H1 (cell line): ENCODE measurements at regions not wholly inside any gene's neighbourhood (a gene's known extent, or its start where the extent isn't known, plus 50 kb on each side); places are given as distances from the start of the nearest gene placed in this dataset.

ENCODE experiments used
- CEBPB ChIP-seq: IDR thresholded peaks from 2 replicates; pipeline ENCODE4 v1.6.1; 2012; ENCODE audit warnings: low read depth, low read length
- CREB1 ChIP-seq: IDR thresholded peaks from 2 replicates; pipeline ENCODE4 v1.6.1; 2012; ENCODE audit warnings: inconsistent platforms
- EP300 ChIP-seq, 2 experiments: IDR thresholded peaks; 1 replicate in 1 of 2; 2 replicates in 1 of 2; pipeline ENCODE4 v1.6.1; 2011 to 2012; ENCODE audit warnings: low read depth in 2 of 2, low read length in 2 of 2, mild to moderate bottlenecking in 2 of 2, borderline replicate concordance in 1 of 2, inconsistent platforms in 1 of 2, moderate library complexity in 1 of 2
- EZH2 ChIP-seq: fragments of 200-600 bp; sonication (generic); IDR thresholded peaks from 2 replicates; pipeline ENCODE4 v1.7.1; 2012; ENCODE audit warnings: low read depth, mild to moderate bottlenecking, moderate library complexity, low read length, inconsistent platforms; ENCODE audit not compliant: severe bottlenecking
- JUND ChIP-seq: IDR thresholded peaks from 2 replicates; pipeline ENCODE4 v1.6.1; 2011; ENCODE audit warnings: mild to moderate bottlenecking, improper control_type of control experiment, low read length
- POLR2A ChIP-seq, 2 experiments: IDR thresholded peaks; 1 replicate in 1 of 2; 2 replicates in 1 of 2; pipeline ENCODE4 v1.6.1; 2011; ENCODE audit warnings: low read depth in 2 of 2, low read length in 2 of 2, mild to moderate bottlenecking in 2 of 2; ENCODE audit errors: control extremely low read depth in 1 of 2
- SIX5 ChIP-seq: IDR thresholded peaks from 2 replicates; pipeline ENCODE4 v1.6.1; 2011; ENCODE audit warnings: mild to moderate bottlenecking, low read depth, low read length
- TEAD4 ChIP-seq: IDR thresholded peaks from 2 replicates; pipeline ENCODE4 v1.6.1; 2012; ENCODE audit warnings: low read depth, low read length, inconsistent platforms, mixed read lengths
- YY1 ChIP-seq: IDR thresholded peaks from 2 replicates; pipeline ENCODE4 v1.6.1; 2011; ENCODE audit warnings: low read depth, mild to moderate bottlenecking, low read length
- TF ChIP-seq, protein P1 (sequence below), 3 experiments: IDR thresholded peaks; 1 replicate in 2 of 3; 2 replicates in 1 of 3; pipeline versions ENCODE4 v1.5.1 to v1.6.1; 2011; ENCODE audit warnings: low read length in 3 of 3, mild to moderate bottlenecking in 3 of 3, inconsistent platforms in 2 of 3, low read depth in 1 of 3, moderate library complexity in 1 of 3; ENCODE audit not compliant: insufficient read depth in 1 of 3; ENCODE audit errors: control extremely low read depth in 1 of 3
- TF ChIP-seq, protein P2 (sequence below): IDR thresholded peaks from 2 replicates; pipeline ENCODE4 v1.6.1; 2012; ENCODE audit warnings: inconsistent platforms

DNA sequence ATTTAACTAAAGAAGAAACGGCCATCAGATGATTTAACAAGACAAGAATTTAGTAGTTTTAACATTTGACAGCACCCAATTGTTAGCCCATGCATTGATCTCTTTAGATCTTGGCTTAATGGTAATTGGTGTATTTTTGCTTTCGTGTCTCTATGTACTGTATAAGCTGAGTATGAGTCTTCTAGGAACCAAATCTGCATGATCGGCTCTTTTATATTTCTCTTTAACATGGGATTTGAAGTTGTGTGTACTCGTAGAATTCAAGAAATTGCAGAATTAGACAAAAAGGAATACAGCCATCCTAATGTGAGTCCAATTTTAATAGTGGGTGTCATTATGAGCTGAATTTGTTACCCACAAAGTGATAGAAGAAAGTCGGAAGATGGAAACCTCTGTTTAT, 438.9 kb upstream of the WWC1 start:
- TF ChIP-seq POLR2A (IDR thresholded peaks at IDR 0.05; ENCODE audit: control extremely low read depth in 1 of 2, low read depth in 2 of 2, low read length in 2 of 2) (no peak), YY1 (no peak), TEAD4 (no peak), CEBPB (no peak), CREB1 (no peak), EP300 (IDR thresholded peaks at IDR 0.05; ENCODE audit: borderline replicate concordance in 1 of 2, low read depth in 2 of 2, low read length in 2 of 2) (no peak), JUND (no peak), EZH2 (no peak), SIX5 (no peak)
- TF ChIP-seq, protein P1, sequence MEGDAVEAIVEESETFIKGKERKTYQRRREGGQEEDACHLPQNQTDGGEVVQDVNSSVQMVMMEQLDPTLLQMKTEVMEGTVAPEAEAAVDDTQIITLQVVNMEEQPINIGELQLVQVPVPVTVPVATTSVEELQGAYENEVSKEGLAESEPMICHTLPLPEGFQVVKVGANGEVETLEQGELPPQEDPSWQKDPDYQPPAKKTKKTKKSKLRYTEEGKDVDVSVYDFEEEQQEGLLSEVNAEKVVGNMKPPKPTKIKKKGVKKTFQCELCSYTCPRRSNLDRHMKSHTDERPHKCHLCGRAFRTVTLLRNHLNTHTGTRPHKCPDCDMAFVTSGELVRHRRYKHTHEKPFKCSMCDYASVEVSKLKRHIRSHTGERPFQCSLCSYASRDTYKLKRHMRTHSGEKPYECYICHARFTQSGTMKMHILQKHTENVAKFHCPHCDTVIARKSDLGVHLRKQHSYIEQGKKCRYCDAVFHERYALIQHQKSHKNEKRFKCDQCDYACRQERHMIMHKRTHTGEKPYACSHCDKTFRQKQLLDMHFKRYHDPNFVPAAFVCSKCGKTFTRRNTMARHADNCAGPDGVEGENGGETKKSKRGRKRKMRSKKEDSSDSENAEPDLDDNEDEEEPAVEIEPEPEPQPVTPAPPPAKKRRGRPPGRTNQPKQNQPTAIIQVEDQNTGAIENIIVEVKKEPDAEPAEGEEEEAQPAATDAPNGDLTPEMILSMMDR (IDR thresholded peaks at IDR 0.05; ENCODE audit: control extremely low read depth in 1 of 3, insufficient read depth in 1 of 3, low read depth in 1 of 3, low read length in 3 of 3) = no peak
- TF ChIP-seq, protein P2, sequence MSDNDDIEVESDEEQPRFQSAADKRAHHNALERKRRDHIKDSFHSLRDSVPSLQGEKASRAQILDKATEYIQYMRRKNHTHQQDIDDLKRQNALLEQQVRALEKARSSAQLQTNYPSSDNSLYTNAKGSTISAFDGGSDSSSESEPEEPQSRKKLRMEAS = no peak
